A549 (cell line): ENCODE measurements at regions not wholly inside any gene's neighbourhood (a gene's known extent, or its start where the extent isn't known, plus 50 kb on each side); places are given as distances from the start of the nearest gene placed in this dataset.

ENCODE experiments used
- ATAC-seq, 2 experiments: fragments of 200-7000 bp in 1 of 2; fragments of >200 bp in 1 of 2; cut with Nextera tagmentation in 1 of 2; cut with Tn5 transposase in 1 of 2; 3 replicates each; pipeline versions ENCODE4 v1.8.0 to v1.9.1; 2018 to 2020; ENCODE audit warnings: mild to moderate bottlenecking in 1 of 2, moderate library complexity in 1 of 2
- CTCF ChIA-PET: fragments of 300-600 bp; sonication (Branson Sonifier 250); formaldehyde crosslinking; extraction: SDS; loops from one replicate; lab custom pipeline; 2021; ENCODE audit warnings: antibody characterized with exemption, inconsistent platforms; lab: Yijun Ruan, JAX
- POLR2A ChIA-PET: fragments of 350-600 bp; formaldehyde crosslinking; extraction: SDS; loops from one replicate; lab custom pipeline; 2021; ENCODE audit warnings: antibody characterized with exemption, inconsistent platforms; lab: Yijun Ruan, JAX
- DNase-seq, 2 experiments: peaks; one replicate each; pipeline versions ENCODE4 v3.0.0 to v3.0.0-alpha.2; 2011 to 2016; ENCODE audit warnings: low read depth in 1 of 2, low spot score in 1 of 2
- FAIRE-seq: peaks from 2 replicates; lab custom pipeline; 2011; peaks lifted over from hg19 to GRCh38; lab: Jason Lieb, UNC
- H3K27ac ChIP-seq, 2 experiments: fragments of >200 bp; sonication (Bioruptor Twin); formaldehyde crosslinking; 3 replicates each; pipeline ENCODE4 v1.5.1; 2016 to 2017
- H3K4me1 ChIP-seq: fragments of >200 bp; sonication (Bioruptor Twin); formaldehyde crosslinking; 3 replicates; pipeline ENCODE4 v1.6.1; 2016
- H3K4me2 ChIP-seq: fragments of >200 bp; sonication (Bioruptor Twin); formaldehyde crosslinking; 3 replicates; pipeline ENCODE4 v1.6.1; 2016
- H3K4me3 ChIP-seq: fragments of >200 bp; sonication (Bioruptor Twin); formaldehyde crosslinking; 3 replicates; pipeline ENCODE4 v1.5.1; 2016
- H3K9me3 ChIP-seq: fragments of >200 bp; sonication (Bioruptor Twin); formaldehyde crosslinking; 3 replicates; pipeline ENCODE4 v1.6.1; 2016
- BHLHE40 ChIP-seq: IDR thresholded peaks from 2 replicates; pipeline ENCODE4 v1.6.1; 2012; ENCODE audit warnings: low read depth, low read length, inconsistent platforms
- CEBPB ChIP-seq, 2 experiments: fragments of >200 bp in 1 of 2; sonication (Bioruptor Twin) in 1 of 2; formaldehyde crosslinking in 1 of 2; IDR thresholded peaks; 2 replicates each; pipeline ENCODE4 v1.6.1; 2012 to 2016
- CHD4 ChIP-seq: fragments of 200-600 bp; sonication (generic); IDR thresholded peaks from 2 replicates; pipeline ENCODE4 v1.6.1; 2016; ENCODE audit warnings: antibody characterized with exemption, mild to moderate bottlenecking, borderline replicate concordance
- EP300 ChIP-seq, 2 experiments: fragments of >200 bp; sonication (Bioruptor Twin); formaldehyde crosslinking; IDR thresholded peaks; 2 replicates in 1 of 2; 3 replicates in 1 of 2; pipeline ENCODE4 v1.6.1; 2016 to 2017
- FOSL2 ChIP-seq, 2 experiments: fragments of 450-650 bp in 1 of 2; fragments of >200 bp in 1 of 2; sonication (Bioruptor Twin) in 1 of 2; formaldehyde crosslinking; IDR thresholded peaks; 2 replicates each; pipeline versions ENCODE4 v1.5.0 to v1.6.1; 2016 to 2020; ENCODE audit warnings: mild to moderate bottlenecking in 1 of 2, moderate library complexity in 1 of 2
- FOXS1 ChIP-seq: fragments of 250-450 bp; sonication (Bioruptor Pico); IDR thresholded peaks from 2 replicates; pipeline ENCODE4 v1.5.0; 2020; ENCODE audit warnings: mild to moderate bottlenecking, moderate library complexity
- GATA3 ChIP-seq: IDR thresholded peaks from 2 replicates; pipeline ENCODE4 v1.6.1; 2012; ENCODE audit warnings: borderline replicate concordance
- HEYL ChIP-seq: fragments of 250-450 bp; sonication (Bioruptor Pico); IDR thresholded peaks from 2 replicates; pipeline ENCODE4 v1.8.0; 2021; ENCODE audit warnings: mild to moderate bottlenecking, moderate library complexity
- JUN ChIP-seq, 2 experiments: fragments of >200 bp; sonication (Bioruptor Twin); formaldehyde crosslinking; IDR thresholded peaks; 2 replicates in 1 of 2; 3 replicates in 1 of 2; pipeline ENCODE4 v1.6.1; 2016 to 2017
- JUNB ChIP-seq: fragments of >200 bp; sonication (Bioruptor Twin); formaldehyde crosslinking; IDR thresholded peaks from 2 replicates; pipeline ENCODE4 v1.6.1; 2016
- KDM1A ChIP-seq: fragments of 200-600 bp; sonication (generic); IDR thresholded peaks from 2 replicates; pipeline ENCODE4 v1.6.1; 2016; ENCODE audit warnings: low read depth, mild to moderate bottlenecking
- MYC ChIP-seq: IDR thresholded peaks from 2 replicates; pipeline ENCODE4 v1.6.1; 2012; ENCODE audit warnings: mild to moderate bottlenecking, inconsistent platforms, low read length, improper control_type of control experiment, borderline replicate concordance
- NR3C1 ChIP-seq: fragments of >200 bp; sonication (Bioruptor Twin); formaldehyde crosslinking; IDR thresholded peaks from 3 replicates; pipeline ENCODE4 v1.6.1; 2017
- POLR2A ChIP-seq: IDR thresholded peaks from 2 replicates; pipeline ENCODE4 v1.6.1; 2012; ENCODE audit warnings: mild to moderate bottlenecking, low read length
- RCOR1 ChIP-seq: fragments of 150-350 bp; IDR thresholded peaks from 2 replicates; pipeline ENCODE4 v1.6.1; 2014; ENCODE audit warnings: antibody characterized with exemption, low read length, low read depth
- RFX5 ChIP-seq: fragments of 450-650 bp; IDR thresholded peaks from 2 replicates; pipeline ENCODE4 v1.7.1; 2014; ENCODE audit warnings: antibody characterized with exemption, mild to moderate bottlenecking, moderate library complexity
- SMC3 ChIP-seq: fragments of >200 bp; sonication (Bioruptor Twin); formaldehyde crosslinking; IDR thresholded peaks from 3 replicates; pipeline ENCODE4 v1.6.1; 2018; ENCODE audit warnings: inconsistent platforms
- TFCP2L1 ChIP-seq: fragments of 250-450 bp; sonication (Bioruptor Pico); IDR thresholded peaks from 2 replicates; pipeline ENCODE4 v1.5.0; 2021; ENCODE audit warnings: mild to moderate bottlenecking
- TP53 ChIP-seq: fragments of 250-450 bp; sonication (Bioruptor Pico); IDR thresholded peaks from 2 replicates; pipeline ENCODE4 v1.5.0; 2021; ENCODE audit warnings: mild to moderate bottlenecking, moderate library complexity
- ZFP36 ChIP-seq: fragments of 450-650 bp; IDR thresholded peaks from 2 replicates; pipeline ENCODE4 v1.6.1; 2014; ENCODE audit warnings: borderline replicate concordance; ENCODE audit not compliant: partially characterized antibody
- WGBS: methylation state at CpG from one replicate; pipeline ENCODE4 v1.1.6; 2017; ENCODE audit errors: missing lambda C conversion rate; 5-methylcytosine and 5-hydroxymethylcytosine counted together
- TF ChIP-seq, protein P1 (sequence below): fragments of >200 bp; sonication (Bioruptor Twin); formaldehyde crosslinking; IDR thresholded peaks from 3 replicates; pipeline ENCODE4 v1.6.1; 2016
- TF ChIP-seq, protein P2 (sequence below): IDR thresholded peaks from 2 replicates; pipeline ENCODE4 v1.6.1; 2012
- TF ChIP-seq, protein P3 (sequence below): fragments of 250-450 bp; sonication (Bioruptor Pico); IDR thresholded peaks from 2 replicates; pipeline ENCODE4 v1.5.0; 2021; ENCODE audit warnings: mild to moderate bottlenecking, moderate library complexity, borderline replicate concordance
- TF ChIP-seq, protein P4 (sequence below): fragments of 450-650 bp; IDR thresholded peaks from 2 replicates; pipeline ENCODE4 v1.6.1; 2014; ENCODE audit warnings: antibody characterized with exemption
- TF ChIP-seq, protein P5 (sequence below): fragments of >200 bp; sonication (Bioruptor Twin); formaldehyde crosslinking; IDR thresholded peaks from 2 replicates; pipeline ENCODE4 v1.6.1; 2016

DNA sequence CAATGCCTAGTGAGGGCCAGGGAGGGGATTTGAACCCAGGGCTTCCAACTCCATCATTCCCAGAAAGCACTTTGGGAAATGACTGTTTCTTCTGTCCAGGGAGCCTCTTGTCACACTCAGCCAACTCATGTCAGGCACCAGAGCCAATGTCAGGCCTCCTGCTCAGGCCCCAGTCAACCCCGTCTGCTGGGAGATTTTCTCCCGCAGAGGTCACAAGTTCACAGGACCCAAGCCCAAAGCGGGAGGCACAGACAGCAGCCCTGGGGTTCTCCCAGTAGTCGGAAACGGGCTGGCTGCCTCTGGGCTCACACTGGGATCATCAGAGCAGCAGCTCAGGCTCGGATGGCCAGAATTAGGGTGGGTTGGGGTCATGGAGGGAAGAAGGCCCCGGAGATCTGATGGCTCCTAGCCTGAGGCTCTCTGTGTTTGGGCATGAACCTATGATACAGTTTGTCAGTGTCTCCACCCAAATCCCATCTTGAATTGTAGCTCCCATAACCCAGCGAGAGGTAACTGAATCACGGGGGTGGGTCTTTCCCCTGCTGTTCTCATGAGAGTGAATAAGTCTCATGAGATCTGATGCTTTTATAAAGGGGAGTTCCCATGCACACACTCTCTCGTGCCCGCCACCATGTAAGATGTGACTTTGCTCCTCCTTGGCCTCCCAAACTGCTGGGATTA lies 255.5 kb downstream of the PARN start:
- Histone ChIP-seq H3K4me2 (no peak overlapping the region), H3K4me3 (no peak overlapping the region), H3K4me1 (peaks cover 58% of the 10 kb centered on the region), H3K9me3 (no peaks in the 10 kb centered on the region), H3K27ac (peak overlapping the region; percentile 71 to 98)
- WGBS = 86% methylated on average over 10 of the region's 11 CpGs
- ChIA-PET CTCF (interaction anchor here (1.0 kb wide), 1 partner anchor 9 kb away, joined by 3 read pairs; no protein-coding TSS in a partner anchor), POLR2A (no interaction called here)
- ATAC-seq (no peak), FAIRE-seq (no peak), DNase-seq (no peak)
- TF ChIP-seq ZFP36 (no peak), JUN (IDR thresholded peaks at IDR 0.05) (no peak), FOXS1 (CRISPR knock-in tag) (no peak), TP53 (CRISPR knock-in tag) (no peak), MYC (no peak), GATA3 (no peak), SMC3 (no peak), RCOR1 (no peak), CHD4 (no peak), POLR2A (no peak), JUNB (no peak), BHLHE40 (no peak), CEBPB (IDR thresholded peaks at IDR 0.05) (no peak), HEYL (no peak), RFX5 (no peak), EP300 (IDR thresholded peaks at IDR 0.05) (no peak)
- TF ChIP-seq, protein P1, sequence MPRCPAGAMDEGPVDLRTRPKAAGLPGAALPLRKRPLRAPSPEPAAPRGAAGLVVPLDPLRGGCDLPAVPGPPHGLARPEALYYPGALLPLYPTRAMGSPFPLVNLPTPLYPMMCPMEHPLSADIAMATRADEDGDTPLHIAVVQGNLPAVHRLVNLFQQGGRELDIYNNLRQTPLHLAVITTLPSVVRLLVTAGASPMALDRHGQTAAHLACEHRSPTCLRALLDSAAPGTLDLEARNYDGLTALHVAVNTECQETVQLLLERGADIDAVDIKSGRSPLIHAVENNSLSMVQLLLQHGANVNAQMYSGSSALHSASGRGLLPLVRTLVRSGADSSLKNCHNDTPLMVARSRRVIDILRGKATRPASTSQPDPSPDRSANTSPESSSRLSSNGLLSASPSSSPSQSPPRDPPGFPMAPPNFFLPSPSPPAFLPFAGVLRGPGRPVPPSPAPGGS = no peak
- TF ChIP-seq, protein P2, sequence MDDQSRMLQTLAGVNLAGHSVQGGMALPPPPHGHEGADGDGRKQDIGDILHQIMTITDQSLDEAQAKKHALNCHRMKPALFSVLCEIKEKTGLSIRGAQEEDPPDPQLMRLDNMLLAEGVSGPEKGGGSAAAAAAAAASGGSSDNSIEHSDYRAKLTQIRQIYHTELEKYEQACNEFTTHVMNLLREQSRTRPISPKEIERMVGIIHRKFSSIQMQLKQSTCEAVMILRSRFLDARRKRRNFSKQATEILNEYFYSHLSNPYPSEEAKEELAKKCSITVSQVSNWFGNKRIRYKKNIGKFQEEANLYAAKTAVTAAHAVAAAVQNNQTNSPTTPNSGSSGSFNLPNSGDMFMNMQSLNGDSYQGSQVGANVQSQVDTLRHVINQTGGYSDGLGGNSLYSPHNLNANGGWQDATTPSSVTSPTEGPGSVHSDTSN = no peak
- TF ChIP-seq, protein P3, sequence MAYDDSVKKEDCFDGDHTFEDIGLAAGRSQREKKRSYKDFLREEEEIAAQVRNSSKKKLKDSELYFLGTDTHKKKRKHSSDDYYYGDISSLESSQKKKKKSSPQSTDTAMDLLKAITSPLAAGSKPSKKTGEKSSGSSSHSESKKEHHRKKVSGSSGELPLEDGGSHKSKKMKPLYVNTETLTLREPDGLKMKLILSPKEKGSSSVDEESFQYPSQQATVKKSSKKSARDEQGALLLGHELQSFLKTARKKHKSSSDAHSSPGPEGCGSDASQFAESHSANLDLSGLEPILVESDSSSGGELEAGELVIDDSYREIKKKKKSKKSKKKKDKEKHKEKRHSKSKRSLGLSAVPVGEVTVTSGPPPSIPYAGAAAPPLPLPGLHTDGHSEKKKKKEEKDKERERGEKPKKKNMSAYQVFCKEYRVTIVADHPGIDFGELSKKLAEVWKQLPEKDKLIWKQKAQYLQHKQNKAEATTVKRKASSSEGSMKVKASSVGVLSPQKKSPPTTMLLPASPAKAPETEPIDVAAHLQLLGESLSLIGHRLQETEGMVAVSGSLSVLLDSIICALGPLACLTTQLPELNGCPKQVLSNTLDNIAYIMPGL (CRISPR knock-in tag) = no peak
- TF ChIP-seq, protein P4, sequence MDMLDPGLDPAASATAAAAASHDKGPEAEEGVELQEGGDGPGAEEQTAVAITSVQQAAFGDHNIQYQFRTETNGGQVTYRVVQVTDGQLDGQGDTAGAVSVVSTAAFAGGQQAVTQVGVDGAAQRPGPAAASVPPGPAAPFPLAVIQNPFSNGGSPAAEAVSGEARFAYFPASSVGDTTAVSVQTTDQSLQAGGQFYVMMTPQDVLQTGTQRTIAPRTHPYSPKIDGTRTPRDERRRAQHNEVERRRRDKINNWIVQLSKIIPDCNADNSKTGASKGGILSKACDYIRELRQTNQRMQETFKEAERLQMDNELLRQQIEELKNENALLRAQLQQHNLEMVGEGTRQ = no peak

DNA sequence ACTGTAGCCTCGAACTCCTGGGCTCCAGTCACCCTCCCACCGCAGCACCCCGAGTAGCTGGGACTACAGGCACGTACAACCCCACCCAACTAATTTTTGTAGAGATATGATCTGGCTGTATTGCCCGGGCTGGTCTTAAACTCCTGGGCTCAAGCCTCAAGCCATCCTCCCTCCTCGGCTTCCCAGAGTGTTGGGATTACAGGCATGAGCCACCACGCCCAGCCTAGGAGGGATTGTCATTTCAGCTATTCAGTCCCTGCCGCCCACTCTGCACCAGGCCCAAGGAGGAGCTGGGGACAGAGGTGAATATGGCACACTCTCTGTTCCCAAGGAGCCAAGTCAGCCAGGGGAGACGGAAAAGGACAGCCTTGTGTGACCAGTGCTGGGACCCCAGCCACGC lies 256.2 kb downstream of the PARN start:
- POLR2A ChIA-PET = no interaction called here
- DNase-seq = no peak
- TF ChIP-seq TFCP2L1 (CRISPR knock-in tag) (no peak), POLR2A (no peak), KDM1A (no peak), NR3C1 (no peak), SMC3 (no peak), TP53 (CRISPR knock-in tag) (no peak), MYC (no peak), FOSL2 (IDR thresholded peaks at IDR 0.05) (no peak), FOSL2 (CRISPR knock-in tag; IDR thresholded peaks at IDR 0.05) (no peak)
- TF ChIP-seq, protein P5, sequence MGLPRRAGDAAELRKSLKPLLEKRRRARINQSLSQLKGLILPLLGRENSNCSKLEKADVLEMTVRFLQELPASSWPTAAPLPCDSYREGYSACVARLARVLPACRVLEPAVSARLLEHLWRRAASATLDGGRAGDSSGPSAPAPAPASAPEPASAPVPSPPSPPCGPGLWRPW = no peak
- TF ChIP-seq, protein P4 = no peak
- TF ChIP-seq, all 56 proteins: peak for 0
- peak in 1 of 2 experiments; percentile 30; a peak in 3 of 6 replicates for ATAC-seq
- H3K4me1 ChIP-seq = peaks cover 52% of the 10 kb centered on the region
- no peak overlapping the region for H3K4me2 ChIP-seq
- FAIRE-seq = no peak
- H3K27ac ChIP-seq = peak overlapping the region; percentile 71 to 98
- CTCF ChIA-PET = interaction anchor here (0.6 to 1.6 kb wide), 5 partner anchors 8 to 153 kb away, joined by 3 to 10 read pairs (median 4); no protein-coding TSS in a partner anchor
- H3K4me3 ChIP-seq = no peak overlapping the region
- H3K9me3 ChIP-seq = no peaks in the 10 kb centered on the region
- WGBS = 82% methylated on average over 7 of the region's 10 CpGs
